Fibroblast of lung (primary cell): ENCODE measurements at regions not wholly inside any gene's neighbourhood (a gene's known extent, or its start where the extent isn't known, plus 50 kb on each side); places are given as distances from the start of the nearest gene placed in this dataset.

Source experiments
- DNase-seq, 2 donors: peaks; one replicate each; pipeline versions ENCODE4 v3.0.0 to v3.0.0-alpha.2; 2010; ENCODE audit warnings: low read depth in 2 of 2
- H2AFZ ChIP-seq: 2 replicates; pipeline ENCODE4 v1.5.1; 2012; ENCODE audit warnings: low read length, control low read depth, inconsistent platforms
- H3K27ac ChIP-seq: 2 replicates; pipeline ENCODE4 v1.5.1; 2011; ENCODE audit warnings: low read length, control low read depth; ENCODE audit not compliant: insufficient read depth
- H3K27me3 ChIP-seq: 2 replicates; pipeline ENCODE4 v1.5.1; 2011; ENCODE audit warnings: mild to moderate bottlenecking, low read length; ENCODE audit not compliant: control insufficient read depth, insufficient read depth
- H3K36me3 ChIP-seq: 2 replicates; pipeline ENCODE4 v1.5.1; 2011; ENCODE audit warnings: low read length; ENCODE audit not compliant: control insufficient read depth, insufficient read depth
- H3K4me1 ChIP-seq: 2 replicates; pipeline ENCODE4 v1.5.1; 2011; ENCODE audit warnings: low read length; ENCODE audit not compliant: control insufficient read depth, insufficient read depth; ENCODE audit errors: extremely low read depth
- H3K4me2 ChIP-seq: 2 replicates; pipeline ENCODE4 v1.5.1; 2011; ENCODE audit warnings: low read length, control low read depth; ENCODE audit not compliant: insufficient read depth; ENCODE audit errors: extremely low read depth
- H3K4me3 ChIP-seq, 4 experiments: fragments of 200-600 bp in 1 of 4; sonication (generic) in 1 of 4; replicated peaks in 1 of 4; 2 replicates each; pipeline ENCODE4 v1.5.1; 2011 to 2016; ENCODE audit warnings: low read length in 4 of 4, low read depth in 3 of 4, mild to moderate bottlenecking in 3 of 4, control low read depth in 2 of 4, inconsistent platforms in 1 of 4, mixed read lengths in 1 of 4; ENCODE audit not compliant: insufficient read depth in 1 of 4; ENCODE audit errors: control extremely low read depth in 1 of 4
- H3K79me2 ChIP-seq: 2 replicates; pipeline ENCODE4 v1.5.1; 2012; ENCODE audit warnings: mild to moderate bottlenecking, low read length, inconsistent platforms; ENCODE audit not compliant: control insufficient read depth, insufficient read depth
- H3K9ac ChIP-seq: 2 replicates; pipeline ENCODE4 v1.5.1; 2011; ENCODE audit warnings: mild to moderate bottlenecking, low read length, control low read depth; ENCODE audit not compliant: insufficient read depth
- H3K9me3 ChIP-seq: 2 replicates; pipeline ENCODE4 v1.5.1; 2012; ENCODE audit warnings: low read depth, low read length; ENCODE audit not compliant: control insufficient read depth, insufficient read depth
- H4K20me1 ChIP-seq: 2 replicates; pipeline ENCODE4 v1.5.1; 2011; ENCODE audit warnings: low read length; ENCODE audit not compliant: control insufficient read depth, insufficient read depth; ENCODE audit errors: extremely low read depth
- EZH2 ChIP-seq: IDR thresholded peaks from 2 replicates; pipeline ENCODE4 v1.5.1; 2012; ENCODE audit warnings: low read length, control low read depth, mild to moderate bottlenecking; ENCODE audit errors: missing control alignments
- TF ChIP-seq, protein P1 (sequence below), 2 donors: IDR thresholded peaks in 1 of 2; conservative IDR thresholded peaks in 1 of 2; 1 replicate in 1 of 2; 2 replicates in 1 of 2; pipeline ENCODE4 v1.5.1; 2011 to 2012; ENCODE audit warnings: low read length in 2 of 2, control low read depth in 1 of 2, inconsistent platforms in 1 of 2, low read depth in 1 of 2, mild to moderate bottlenecking in 1 of 2

DNA sequence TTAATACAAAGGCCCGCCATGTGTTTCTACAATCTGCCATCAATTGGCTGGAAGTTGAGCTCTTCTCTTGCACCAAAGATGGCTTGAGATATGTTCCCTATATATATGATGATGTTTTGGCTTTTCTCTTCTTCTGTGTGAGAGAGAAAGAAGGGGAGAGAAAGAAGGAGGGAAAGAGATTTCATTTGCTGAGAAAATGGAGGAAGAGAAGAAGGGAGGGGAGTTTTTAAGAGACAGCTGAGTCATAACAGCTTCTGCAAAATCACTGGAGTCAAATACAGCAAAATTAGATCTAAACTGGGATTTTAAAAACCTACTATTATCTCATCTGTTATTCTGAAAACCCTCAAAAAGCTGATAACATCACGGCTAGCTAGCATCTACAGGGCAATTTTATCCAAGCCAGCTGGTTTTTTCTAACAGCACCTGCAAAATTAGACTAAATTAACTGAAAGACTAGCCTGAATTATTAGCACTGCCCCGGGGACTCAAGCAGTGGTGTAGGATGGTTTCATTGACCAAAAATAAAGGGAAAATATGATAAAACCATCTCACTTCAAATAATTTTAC is 647.6 kb upstream of the ACTRT1 start:
- no peak overlapping the region for H2AFZ ChIP-seq
- DNase-seq, result no peak
- H3K9me3 ChIP-seq, result no peaks in the 10 kb centered on the region
- no peaks in the 10 kb centered on the region for H3K36me3 ChIP-seq
- no peaks in the 10 kb centered on the region for H3K4me1 ChIP-seq
- no peaks in the 10 kb centered on the region for H3K27me3 ChIP-seq
- no peaks in the 10 kb centered on the region for H4K20me1 ChIP-seq
- no peak overlapping the region for H3K9ac ChIP-seq
- no peak overlapping the region for H3K27ac ChIP-seq
- no peak for TF ChIP-seq EZH2
- TF ChIP-seq, protein P1, sequence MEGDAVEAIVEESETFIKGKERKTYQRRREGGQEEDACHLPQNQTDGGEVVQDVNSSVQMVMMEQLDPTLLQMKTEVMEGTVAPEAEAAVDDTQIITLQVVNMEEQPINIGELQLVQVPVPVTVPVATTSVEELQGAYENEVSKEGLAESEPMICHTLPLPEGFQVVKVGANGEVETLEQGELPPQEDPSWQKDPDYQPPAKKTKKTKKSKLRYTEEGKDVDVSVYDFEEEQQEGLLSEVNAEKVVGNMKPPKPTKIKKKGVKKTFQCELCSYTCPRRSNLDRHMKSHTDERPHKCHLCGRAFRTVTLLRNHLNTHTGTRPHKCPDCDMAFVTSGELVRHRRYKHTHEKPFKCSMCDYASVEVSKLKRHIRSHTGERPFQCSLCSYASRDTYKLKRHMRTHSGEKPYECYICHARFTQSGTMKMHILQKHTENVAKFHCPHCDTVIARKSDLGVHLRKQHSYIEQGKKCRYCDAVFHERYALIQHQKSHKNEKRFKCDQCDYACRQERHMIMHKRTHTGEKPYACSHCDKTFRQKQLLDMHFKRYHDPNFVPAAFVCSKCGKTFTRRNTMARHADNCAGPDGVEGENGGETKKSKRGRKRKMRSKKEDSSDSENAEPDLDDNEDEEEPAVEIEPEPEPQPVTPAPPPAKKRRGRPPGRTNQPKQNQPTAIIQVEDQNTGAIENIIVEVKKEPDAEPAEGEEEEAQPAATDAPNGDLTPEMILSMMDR (conservative IDR thresholded peaks at IDR 0.05 in 1 of 2, IDR thresholded peaks at IDR 0.05 in 1 of 2; ENCODE audit: low read depth in 1 of 2, low read length in 2 of 2), result no peak
- H3K4me3 ChIP-seq, result no peak overlapping the region
- no peaks in the 10 kb centered on the region for H3K79me2 ChIP-seq
- H3K4me2 ChIP-seq, result no peak overlapping the region

- no peak for DNase-seq
- Histone ChIP-seq H3K27ac (no peak overlapping the region), H3K9me3 (no peaks in the 10 kb centered on the region), H3K4me2 (no peak overlapping the region), H3K4me3 (no peak overlapping the region), H3K79me2 (no peaks in the 10 kb centered on the region), H4K20me1 (no peaks in the 10 kb centered on the region), H3K4me1 (no peaks in the 10 kb centered on the region), H2AFZ (no peak overlapping the region), H3K9ac (no peak overlapping the region), H3K27me3 (no peaks in the 10 kb centered on the region), H3K36me3 (no peaks in the 10 kb centered on the region)
- TF ChIP-seq, protein P1 (conservative IDR thresholded peaks at IDR 0.05 in 1 of 2, IDR thresholded peaks at IDR 0.05 in 1 of 2; ENCODE audit: low read depth in 1 of 2, low read length in 2 of 2), result no peak
- TF ChIP-seq EZH2, result no peak
Observed at GRCh38 chrX:128698573-128699181, 646.5 kb upstream of the ACTRT1 start.

DNA sequence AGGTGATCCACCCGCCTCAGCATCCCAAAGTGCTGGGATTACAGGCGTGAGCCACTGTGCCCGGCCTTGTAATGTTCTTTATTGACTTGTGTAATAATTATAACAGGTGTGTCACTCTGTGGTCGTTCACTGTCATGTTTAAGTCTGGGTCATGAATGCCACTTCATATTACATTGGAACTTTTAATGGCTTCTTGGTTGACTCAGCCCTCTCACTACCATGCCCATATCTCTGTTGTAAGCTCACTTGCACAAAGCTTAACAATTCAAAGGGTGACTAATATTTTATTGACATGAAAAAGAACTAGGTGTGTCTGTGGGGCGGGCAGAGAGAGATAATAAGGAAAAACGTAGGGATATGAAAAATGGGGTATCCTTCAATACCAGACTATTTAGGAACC is 639.7 kb upstream of the ACTRT1 start:
- Histone ChIP-seq H3K9me3 (no peaks in the 10 kb centered on the region), H2AFZ (no peak overlapping the region), H3K9ac (no peak overlapping the region), H3K4me1 (no peaks in the 10 kb centered on the region), H4K20me1 (no peaks in the 10 kb centered on the region), H3K27me3 (no peaks in the 10 kb centered on the region), H3K27ac (no peak overlapping the region), H3K79me2 (no peaks in the 10 kb centered on the region), H3K4me2 (no peak overlapping the region), H3K36me3 (no peaks in the 10 kb centered on the region), H3K4me3 (no peak overlapping the region)
- TF ChIP-seq EZH2, result no peak
- TF ChIP-seq, protein P1 (conservative IDR thresholded peaks at IDR 0.05 in 1 of 2, IDR thresholded peaks at IDR 0.05 in 1 of 2; ENCODE audit: low read depth in 1 of 2, low read length in 2 of 2), result no peak
- DNase-seq, result no peak
